ENCODE measurements at regions not wholly inside any gene's neighbourhood (a gene's known extent, or its start where the extent isn't known, plus 50 kb on each side); places are given as distances from the start of the nearest gene placed in this dataset.
"Not testable (repeated sequence)": the region's sequence is repeated elsewhere in the genome, so short reads cannot be mapped to it uniquely, and the experiment has no call there.

DNA sequence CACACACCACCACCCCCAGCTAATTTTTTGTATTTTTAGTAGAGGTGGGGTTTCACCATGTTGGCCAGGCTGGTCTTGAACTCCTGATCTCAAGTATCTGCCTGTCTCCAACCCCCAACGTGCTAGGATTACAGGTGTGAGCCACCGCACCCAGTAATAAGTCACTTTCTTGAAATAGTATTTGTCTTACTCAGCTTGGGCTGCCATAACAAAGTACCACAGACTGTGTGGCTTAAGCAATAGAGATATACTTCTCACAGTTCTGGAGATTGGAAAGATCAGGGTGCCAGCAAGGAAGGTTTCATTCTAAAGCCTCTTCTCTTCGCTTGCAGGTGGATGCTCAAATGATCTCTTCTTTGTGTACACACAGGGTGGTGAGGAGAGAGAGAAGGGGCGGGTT, 99.8 kb downstream of the ARRDC3 start:
- DNase-seq: no peak

DNA sequence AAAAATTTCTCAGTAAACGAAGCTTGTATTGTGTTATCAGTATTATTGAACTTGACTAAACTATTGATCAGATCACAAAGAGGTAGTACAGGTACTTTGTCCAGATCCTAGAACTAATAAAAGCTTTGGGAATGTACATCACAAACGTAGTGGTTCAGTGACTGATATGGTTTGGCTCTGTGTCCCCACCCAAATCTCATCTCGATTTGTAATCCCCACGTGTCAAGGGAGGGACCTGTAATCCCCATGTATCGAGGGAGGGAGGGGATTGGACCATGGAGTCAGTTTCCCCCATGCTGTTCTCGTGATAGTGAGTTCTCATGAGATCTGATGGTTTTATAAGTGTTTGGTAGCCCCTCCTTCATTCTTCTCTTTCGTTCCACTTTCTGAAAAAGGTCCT, 100.9 kb downstream of the ARRDC3 start:
- no peak for DNase-seq

DNA sequence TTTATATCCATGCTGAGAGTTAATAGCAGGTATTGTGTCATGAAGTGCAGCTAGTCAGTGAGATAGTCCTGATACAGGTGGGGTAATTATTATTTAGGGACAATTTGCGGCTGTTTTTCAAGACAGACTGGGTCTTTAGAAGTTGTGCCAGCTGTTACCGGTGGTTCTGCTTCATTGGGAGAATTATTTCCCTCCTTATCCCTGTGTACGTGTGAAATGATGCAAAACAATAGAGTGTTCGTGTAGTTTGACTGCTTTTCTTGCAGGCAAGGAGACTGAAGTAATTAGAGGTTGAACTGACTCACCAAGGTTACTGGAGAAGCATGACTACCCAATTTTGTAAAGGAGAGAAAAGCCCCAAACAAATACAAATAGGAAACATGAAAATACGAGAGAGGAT, 101.7 kb downstream of the ARRDC3 start:
- no peak for DNase-seq

DNA sequence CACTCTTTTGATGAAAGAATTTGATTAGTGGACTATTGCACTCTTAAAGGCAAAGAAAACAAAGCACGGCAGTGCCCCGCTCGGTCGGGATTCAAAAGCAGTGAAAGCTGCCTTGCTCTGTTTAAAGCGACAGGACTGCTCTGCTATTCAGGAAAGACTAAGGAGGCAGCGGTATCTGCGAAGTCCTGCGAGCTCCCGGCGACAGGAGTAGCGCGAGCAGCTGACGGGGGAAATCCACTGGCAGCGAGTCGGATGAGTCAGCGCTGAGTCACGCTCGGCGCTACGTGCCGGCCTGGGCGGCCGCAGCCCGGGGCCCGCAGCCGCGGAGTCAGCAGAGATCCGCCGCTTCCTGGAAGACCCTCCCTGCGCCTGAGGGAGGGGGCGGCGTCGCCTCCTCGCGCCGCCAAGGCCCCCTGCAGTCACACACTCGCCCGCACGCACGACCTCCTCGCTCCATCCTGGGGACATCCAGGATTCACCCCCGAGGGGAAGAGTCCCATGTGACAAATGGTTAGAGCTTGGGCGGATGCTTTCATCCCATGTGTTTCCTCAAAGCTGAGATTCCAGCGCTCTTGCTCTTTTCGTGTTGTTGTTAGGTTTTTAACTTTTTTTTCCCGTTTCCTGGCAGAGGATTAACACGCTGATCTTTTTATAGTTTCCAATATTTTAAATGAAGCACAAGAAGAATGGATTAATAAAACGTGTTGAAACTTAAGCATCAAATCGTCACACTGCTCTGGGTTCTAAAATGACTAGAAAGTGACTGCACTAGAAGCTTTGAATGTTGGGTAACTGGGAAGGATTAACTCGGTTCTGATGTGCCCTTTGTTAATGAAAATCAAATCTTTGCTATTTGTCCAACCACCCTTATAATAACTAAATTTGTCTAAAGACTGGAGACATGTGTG, 102.5 kb downstream of the ARRDC3 start:
- DNase-seq: peak; percentile 78

DNA sequence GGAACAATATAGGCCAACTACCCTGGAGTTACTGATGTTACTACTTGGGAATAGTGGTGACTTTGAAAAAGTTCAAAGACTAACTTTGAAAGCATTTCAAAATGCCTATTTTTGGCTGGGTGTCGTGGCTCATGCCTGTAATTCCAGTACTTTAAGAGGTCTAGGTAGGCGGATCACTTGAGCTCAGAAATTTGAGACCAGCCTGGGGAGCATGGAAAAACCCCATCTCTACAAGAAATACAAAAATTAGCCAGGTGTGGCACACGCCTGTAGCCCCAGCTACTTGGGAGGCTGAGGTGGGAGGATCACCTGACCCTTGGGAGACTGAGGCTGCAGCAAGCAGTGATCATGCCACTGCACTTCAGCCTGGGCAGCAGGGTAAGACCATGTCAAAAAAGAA, 105.3 kb downstream of the ARRDC3 start:
- DNase-seq: no peak

DNA sequence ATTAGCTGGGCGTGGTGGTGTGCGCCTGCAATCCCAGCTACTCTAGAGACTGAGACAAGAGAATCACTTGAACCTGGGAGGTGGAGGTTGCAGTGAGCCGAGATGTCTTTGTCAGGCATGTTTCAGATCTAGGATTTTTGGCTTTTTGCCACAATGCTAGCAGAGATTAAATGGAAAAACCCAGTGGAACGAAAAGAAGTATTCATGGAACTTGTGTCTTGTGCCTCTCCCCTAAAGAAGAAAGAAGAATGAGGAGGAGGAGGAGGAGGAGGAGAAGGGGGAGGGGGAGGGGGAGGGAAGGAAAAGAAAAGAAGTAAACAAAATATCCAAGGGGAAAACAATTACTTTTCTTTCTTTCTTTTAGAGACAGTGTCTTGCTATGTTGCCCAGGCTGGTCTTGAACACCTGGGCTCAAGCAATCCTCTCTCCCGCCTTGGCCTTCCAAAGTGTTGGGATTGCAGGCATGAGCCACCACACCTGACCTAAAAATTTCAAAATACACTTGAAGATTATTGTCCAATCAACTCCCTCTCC, 106.0 kb downstream of the ARRDC3 start:
- DNase-seq: no peak

DNA sequence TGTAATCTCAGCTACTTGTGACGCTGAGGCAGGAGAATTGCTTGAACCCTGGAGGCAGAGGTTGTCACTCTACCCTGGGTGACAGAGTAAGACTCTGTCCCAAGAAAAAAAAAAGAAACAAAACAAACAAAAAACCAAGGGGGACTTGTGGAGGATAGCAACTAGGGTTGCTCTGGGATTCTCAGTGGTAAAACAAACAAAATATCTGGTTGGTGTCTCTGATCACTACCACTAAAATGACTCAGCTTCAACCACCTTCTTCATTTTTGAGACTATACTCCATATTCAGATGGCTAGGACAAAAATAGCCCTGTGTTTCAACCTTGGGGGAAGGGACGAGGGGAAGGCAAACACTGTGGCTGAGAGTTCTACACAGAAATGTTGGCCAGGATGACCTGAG, 110.3 kb downstream of the ARRDC3 start:
- DNase-seq: no peak

DNA sequence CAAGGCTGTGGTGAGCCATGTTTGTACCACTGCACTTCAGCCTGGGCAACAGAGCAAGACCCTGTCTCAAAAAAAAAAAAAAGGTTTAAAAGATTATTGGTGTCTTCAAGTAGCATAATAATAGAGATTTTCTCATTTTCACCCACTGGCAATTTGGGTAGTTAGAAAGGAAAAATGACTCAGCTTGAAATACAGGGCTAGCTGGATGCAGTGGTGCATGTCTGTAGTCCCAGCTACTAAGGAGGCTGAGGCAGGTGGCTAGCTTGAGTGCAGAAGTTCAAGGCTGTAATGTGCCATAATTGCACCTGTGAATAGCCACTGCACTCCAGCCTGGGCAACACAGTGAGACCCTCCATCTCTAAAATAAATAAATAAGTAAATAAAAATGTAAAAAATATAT, 111.1 kb downstream of the ARRDC3 start:
- no peak for DNase-seq

DNA sequence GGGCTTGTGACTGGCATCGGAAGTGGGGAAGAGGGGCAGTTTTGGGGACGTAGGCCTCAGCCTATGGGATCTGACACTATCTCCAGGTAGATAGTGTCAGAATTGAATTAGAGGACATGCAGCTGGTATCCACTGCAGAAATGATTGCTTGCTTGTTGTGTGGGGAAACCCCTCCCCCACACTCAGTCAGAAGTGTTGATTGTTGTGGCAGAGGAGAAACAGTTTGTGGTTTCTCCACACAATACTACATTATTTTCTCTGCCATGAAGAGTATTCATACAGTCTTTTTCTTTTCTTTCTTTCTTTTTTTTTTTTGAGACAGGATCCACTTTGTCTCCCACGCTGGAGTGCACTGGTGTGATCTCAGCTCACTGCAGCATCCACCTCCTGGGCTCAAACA, 113.9 kb downstream of the ARRDC3 start:
- DNase-seq: no peak

DNA sequence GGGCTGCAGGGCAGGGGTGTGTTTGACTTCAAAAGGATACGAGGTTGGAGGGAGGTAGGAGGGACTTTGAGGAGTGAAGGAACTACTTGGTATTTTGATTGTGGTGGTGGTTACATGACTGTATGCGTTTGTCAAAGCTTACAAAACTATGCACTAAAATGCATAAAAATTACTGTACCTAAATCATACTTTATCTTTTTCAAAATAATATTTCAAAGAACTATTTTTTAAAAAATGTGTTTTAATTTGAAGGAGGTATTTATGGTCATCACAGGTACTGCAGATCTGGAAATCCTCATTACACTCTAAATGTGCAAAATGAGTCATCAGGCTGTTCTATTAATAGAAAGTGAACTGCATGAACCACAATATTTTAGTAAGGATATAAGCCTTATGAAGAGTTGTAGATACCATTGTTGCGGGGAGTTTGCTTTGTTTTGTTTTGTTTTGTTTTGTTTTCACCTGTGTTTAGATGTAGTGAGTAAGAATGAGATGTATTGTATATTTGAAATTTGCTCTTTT, 116.9 kb downstream of the ARRDC3 start:
- DNase-seq: no peak

DNA sequence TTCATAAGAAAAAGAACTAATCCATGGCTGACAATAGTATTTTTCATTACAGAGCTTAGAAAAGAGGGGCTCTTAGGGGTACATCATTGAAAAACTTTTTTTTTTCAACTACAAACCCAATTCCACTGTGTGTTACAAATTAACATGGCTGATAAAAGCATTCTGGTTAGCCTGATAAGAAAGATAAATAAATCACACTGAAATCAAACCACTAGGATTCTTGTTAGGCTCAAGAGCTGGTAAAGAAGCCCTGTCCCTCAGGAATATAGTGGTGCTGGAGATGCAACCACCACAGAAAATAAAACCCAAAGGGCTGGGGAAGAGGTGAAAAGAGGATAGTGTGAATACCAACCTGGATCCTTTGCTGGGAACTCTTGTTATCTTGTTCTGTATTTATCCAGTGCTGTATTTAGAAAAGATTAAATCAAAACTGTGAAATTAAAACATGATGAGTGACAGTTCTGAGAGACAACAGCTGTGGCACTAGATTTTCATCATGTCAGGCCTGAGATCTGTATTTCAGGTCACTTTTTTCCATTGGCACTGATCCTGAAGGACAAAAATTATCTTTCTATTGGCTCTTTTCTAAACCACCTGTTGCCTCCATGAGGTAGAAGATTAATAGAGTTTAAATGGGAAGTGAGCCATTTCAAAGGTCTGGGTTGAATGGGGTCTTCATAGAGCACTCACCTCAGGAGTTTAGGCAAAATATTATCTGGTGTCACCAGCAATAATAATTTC, 118.6 kb downstream of the ARRDC3 start:
- DNase-seq: no peak

DNA sequence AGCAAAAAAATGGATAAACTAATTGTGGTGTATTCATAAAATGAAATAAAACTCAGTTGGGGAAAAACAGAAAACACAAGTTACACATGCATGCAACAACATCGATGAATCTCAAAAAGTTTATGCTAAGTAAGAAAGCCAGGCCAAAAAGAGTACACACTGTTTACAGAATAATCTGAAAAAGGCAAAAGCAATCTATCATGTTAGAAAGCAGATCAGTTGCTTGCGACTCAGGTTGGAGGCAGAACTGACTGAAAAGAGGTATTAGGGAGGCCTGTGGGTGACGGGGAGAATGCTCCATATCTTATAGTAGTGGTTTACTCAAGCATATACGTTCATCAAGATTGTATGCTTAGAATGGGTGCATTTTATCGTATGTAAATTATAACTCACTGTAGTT, 119.2 kb downstream of the ARRDC3 start:
- DNase-seq: no peak

DNA sequence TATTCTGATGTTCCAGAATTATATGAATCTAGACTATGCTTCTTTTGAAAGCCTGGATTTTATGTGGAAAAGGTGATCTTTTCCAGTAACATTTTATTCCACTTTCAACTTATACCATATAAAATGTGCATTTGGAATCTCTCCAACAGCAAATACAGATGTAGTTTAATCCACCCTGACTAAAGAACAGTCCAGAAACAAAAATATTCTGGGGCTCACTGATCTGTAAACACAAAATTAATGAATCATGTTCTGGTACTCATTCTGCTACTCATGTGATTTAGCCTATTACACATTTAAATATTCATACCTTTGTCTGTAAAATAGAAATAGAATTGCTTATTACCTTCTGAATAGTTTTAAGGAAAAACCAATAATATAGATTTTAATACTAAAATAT, 125.8 kb downstream of the ARRDC3 start:
- DNase-seq: no peak

DNA sequence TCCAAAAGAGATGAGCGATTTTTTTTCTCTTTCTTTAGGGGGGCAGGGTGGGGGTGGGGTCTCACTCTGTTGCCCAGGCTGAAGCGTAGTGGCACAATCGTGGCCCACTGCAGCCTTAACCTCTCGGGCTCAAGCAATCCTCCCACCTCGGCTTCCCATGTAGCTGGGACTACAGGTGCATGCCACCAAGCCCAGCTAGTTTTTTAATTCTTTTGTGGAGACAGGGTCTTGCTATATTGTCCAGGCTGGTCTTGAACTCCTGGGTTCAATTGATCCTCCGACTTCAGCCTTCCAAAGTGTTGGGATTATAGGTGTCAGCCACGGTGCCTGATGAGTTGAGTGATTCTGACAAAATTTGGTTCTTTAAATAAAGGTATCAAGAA, 127.0 kb downstream of the ARRDC3 start:
- no peak for DNase-seq

DNA sequence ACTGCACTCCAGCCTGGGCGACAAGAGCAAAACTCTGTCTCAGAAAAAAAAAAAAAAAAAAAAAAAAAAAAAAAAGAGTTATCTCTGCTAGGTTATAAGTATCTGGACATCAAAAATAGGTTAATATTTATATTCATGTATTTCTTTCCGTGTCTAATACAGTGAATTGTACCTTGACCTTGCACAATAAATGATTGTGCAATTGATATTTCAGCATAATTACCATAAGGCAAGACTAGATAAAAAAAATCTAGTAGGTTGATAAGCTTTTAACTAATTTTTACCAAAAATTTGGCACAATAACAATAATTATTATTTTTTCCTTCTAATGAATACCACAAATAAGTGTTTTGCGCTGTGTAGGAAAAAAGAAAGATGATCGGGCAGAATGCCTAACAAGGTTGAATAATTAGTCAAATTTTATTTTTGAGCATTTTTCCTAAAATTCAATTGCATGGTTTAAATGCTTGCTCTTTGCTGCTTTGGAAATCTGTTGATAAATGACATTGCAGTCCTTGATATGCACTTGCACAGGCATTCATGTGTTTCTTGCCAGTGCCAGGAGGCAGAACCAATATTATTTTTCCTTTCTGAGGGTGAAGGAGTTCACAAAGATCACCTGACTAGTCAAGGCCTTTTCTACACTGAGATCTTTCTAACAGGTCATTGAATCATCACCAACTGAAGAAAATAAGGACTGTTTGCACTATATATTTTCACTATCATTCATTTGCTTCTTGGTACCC, 127.5 kb downstream of the ARRDC3 start:
- no peak for DNase-seq

DNA sequence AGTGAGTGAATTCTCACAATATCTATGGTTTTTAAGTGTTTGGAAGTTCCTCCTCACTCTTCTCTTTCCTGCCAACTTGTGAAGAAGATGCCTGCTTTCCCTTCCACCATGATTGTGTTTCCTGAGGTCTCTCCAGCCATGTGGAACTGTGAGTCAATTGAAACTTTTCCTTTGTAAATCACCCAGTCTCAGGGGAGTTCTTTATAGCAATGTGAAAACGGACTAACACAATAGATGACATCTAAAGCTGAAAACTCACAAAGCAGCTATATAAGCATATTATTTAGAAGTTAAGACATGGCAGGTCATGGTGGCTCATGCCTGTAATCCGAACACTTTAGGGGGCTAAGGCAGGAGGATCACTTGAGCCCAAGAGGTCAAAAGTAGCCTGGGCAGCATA, 130.2 kb downstream of the ARRDC3 start:
- DNase-seq: no peak

DNA sequence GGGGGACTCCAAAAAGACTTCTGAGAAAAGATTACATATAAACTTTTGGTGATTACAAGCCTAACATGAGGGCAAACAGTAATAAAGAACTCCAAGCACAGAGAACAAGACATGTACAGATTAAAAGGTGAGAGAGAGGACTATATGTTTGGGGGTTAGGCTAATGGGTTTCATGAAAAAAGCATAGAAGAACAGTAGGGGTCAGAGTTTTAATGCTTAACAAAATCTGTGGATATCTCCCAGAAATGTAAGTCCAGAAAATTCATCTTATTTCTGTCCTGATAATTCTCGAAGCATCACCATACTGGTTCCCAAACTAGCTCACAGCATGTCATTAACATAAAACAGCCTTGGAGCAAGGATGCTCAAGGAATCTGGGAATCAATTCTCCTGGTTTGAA, 137.2 kb downstream of the ARRDC3 start:
- DNase-seq: no peak

DNA sequence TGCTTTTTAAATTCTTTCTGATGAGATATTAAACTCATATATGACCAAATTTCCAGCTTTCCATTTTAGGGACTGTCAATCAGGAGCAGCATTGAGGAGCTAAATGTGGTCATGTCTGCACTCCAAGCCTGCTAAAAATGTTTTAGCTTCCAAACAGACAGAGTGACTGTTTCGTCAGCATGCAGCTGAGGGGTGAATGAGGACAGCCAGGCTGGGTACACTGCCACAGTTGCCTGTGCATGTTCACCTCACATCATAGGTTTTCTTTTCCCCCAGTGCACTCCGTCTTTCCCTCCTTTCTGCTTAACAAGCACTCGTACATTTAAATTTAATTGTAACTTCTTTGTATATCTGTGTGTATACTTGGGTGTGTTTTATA, 138.1 kb downstream of the ARRDC3 start:
- DNase-seq: no peak

DNA sequence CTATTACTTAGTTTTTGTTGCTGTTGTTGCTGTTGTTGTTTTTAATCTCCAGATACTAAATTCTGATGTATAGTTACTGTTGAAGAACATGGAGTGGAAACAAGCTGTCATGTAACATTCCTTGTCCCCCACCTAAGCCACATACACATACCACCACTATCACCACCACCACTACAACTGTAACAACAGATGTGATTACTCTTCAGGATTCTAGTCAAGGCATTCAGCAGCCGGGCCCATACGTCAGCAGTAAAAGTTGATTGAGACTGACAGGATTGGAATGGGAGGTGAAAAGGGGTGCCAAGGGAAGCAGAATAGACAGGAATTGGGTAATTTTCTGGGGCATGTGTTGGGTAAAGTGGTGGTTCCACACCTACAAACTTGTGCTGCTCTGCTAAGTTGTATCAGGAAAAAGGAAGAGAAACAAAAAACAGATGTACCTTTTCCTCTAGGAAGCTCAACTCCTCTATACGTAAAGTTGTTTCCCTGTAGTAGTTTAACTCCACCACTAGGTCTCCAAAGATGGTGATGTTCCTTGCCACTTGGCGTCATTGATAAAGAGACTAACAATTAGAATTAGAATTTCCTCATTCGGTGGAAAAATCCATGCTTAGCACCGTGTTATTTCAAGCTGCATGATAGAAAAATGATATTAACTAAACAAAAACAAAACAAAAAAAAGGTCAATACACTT, 138.6 kb downstream of the ARRDC3 start:
- no peak for DNase-seq

DNA sequence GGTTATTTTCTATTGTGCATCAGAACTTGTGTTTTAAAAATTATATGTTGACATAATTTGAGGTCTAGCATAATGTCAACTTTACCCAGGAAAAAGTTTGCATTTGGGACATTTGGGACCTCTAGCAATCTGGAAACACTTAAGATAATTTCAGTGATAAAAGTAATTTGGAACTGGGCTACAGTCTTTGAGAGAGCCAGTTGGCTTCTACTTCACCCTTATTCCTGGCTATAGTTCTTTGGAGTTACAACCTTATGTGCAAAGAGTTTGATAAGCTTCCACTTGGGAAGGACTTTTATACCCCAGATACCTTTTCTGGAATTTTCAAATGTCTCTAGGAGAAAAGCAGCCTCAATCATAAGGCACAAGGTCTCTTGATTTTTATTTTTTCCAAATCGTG, 139.3 kb downstream of the ARRDC3 start:
- no peak for DNase-seq

DNA sequence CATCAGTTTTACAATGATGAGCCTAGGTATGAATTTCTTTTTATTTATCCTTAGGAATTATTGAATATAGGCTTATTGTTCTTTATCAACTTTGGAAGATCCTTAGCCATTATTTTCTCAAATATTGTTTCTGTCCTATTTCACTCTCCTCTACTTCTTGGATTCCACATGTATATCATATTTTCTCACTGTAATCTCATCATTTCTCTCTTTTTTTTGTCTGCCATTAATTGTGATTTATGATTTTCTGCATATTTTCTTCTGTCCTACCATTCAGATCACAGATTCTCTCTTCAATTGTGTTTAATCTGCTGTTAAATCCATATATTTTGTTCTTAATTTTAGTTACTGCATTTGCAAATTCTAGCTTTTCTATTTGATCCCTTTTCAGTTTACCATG, 139.8 kb downstream of the ARRDC3 start:
- DNase-seq: no peak

DNA sequence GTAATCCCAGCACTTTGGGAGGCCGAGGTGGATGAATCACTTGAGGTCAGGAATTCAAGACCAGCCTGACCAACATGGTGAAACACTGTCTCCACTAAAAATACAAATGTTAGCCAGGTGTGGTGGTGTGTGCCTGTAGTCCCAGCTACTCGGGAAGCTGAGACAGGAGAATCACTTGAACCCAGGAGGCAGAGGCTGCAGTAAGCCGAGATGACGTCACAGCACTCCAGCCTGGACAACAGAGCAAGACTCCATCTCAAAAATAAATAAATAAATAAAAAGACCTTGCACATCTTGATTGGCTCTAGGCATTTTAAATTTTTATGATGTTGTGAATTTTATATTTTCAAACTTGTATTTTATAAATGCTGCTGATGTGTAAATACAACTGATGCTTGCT, 141.7 kb downstream of the ARRDC3 start:
- not testable (repeated sequence) for DNase-seq

DNA sequence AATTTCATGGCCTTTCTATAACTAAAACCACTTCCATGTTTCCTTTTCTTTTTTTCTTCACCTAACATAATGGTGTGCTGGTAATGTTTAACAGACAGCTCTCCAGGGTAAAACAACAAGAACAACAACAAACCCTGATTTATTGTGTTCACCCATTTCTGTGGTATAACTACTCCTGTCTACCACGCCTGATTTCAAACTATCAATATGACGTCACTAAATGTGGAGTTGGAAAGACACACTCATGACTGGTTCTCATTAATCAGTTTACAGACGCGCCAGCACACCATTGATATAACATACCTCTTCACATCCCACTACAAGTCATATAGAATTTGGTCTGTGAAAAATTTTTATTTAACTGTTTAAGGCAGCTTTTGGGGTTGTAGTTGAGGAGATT, 142.9 kb downstream of the ARRDC3 start:
- no peak for DNase-seq

Data from effector CD4-positive, alpha-beta T cell (primary cell).